HCT116 (cell line): ENCODE measurements at regions not wholly inside any gene's neighbourhood (a gene's known extent, or its start where the extent isn't known, plus 50 kb on each side); places are given as distances from the start of the nearest gene placed in this dataset.

ENCODE experiments used
- ATAC-seq: fragments of 200-7000 bp; cut with Tn5 transposase; 2 replicates; pipeline ENCODE4 v1.9.1; 2020; ENCODE audit warnings: mild to moderate bottlenecking, moderate library complexity
- BruUV-seq: library from RNA; stranded (reverse); fragments of 400-500 nt; replicated peaks from 2 replicates; lab custom pipeline; 2021; lab: Mats Ljungman, UMichigan
- CTCF ChIA-PET: fragments of 300-600 bp; sonication (Branson Sonifier 250); formaldehyde crosslinking; loops from one replicate; lab custom pipeline; 2021; ENCODE audit warnings: antibody characterized with exemption; lab: Charles Lee
- POLR2A ChIA-PET: fragments of 300-600, 350-600 bp; sonication (Branson Sonifier 250); formaldehyde crosslinking; loops from one replicate; lab custom pipeline; 2021; ENCODE audit warnings: antibody characterized with exemption; lab: Charles Lee
- RAD21 ChIA-PET, 2 experiments: fragments of 300-600 bp; sonication (Branson Sonifier 250); formaldehyde crosslinking; loops; one replicate each; lab custom pipeline; 2023; ENCODE audit warnings: low total read pairs in 2 of 2; ENCODE audit not compliant: uncharacterized antibody in 2 of 2, unreplicated experiment in 2 of 2, low non-redundant PET in 1 of 2; lab: Charles Lee
- DNase-seq: peaks from one replicate; pipeline ENCODE4 v3.0.0-alpha.2; 2010; ENCODE audit warnings: low read depth, low spot score
- H2AFZ ChIP-seq: fragments of 200-600 bp; shearing (Covaris generic), sonication (generic); 2 replicates; pipeline ENCODE4 v1.6.1; 2017; ENCODE audit warnings: low read depth, mixed run types, mixed read lengths, antibody characterized with exemption, low read length; ENCODE audit not compliant: poor library complexity, severe bottlenecking
- H3K27ac ChIP-seq: 2 replicates; pipeline ENCODE4 v1.5.1; 2012; ENCODE audit warnings: low read depth, low read length
- H3K27me3 ChIP-seq: fragments of 200-600 bp; sonication (generic); 2 replicates; pipeline ENCODE4 v1.6.1; 2016; ENCODE audit warnings: mixed run types, low read length, mixed read lengths; ENCODE audit not compliant: insufficient read depth
- H3K36me3 ChIP-seq, 2 experiments: fragments of 200-500 bp in 1 of 2; fragments of 200-600 bp in 1 of 2; sonication (Bioruptor generic) in 1 of 2; sonication (generic) in 1 of 2; 2 replicates each; pipeline versions ENCODE4 v1.5.1 to v1.6.1; 2014 to 2016; ENCODE audit warnings: low read length in 2 of 2, inconsistent platforms in 1 of 2, mixed read lengths in 1 of 2, mixed run types in 1 of 2; ENCODE audit not compliant: insufficient read depth in 2 of 2, control insufficient read depth in 1 of 2
- H3K4me1 ChIP-seq, 2 experiments: fragments of 200-600 bp in 1 of 2; sonication (generic) in 1 of 2; 2 replicates each; pipeline versions ENCODE4 v1.5.1 to v1.6.1; 2012 to 2017; ENCODE audit warnings: low read length in 2 of 2, inconsistent platforms in 1 of 2, mild to moderate bottlenecking in 1 of 2, mixed read lengths in 1 of 2, mixed run types in 1 of 2, moderate library complexity in 1 of 2; ENCODE audit not compliant: insufficient read depth in 2 of 2, control insufficient read depth in 1 of 2
- H3K4me2 ChIP-seq: fragments of 200-600 bp; sonication (generic); 2 replicates; pipeline ENCODE4 v1.6.1; 2017; ENCODE audit warnings: mixed run types, low read length, mixed read lengths
- H3K4me3 ChIP-seq, 2 experiments: fragments of 200-600 bp in 1 of 2; sonication (generic) in 1 of 2; replicated peaks in 1 of 2; 2 replicates each; pipeline ENCODE4 v1.5.1; 2011 to 2016; ENCODE audit warnings: low read length in 2 of 2, control low read depth in 1 of 2, low read depth in 1 of 2, mild to moderate bottlenecking in 1 of 2, mixed read lengths in 1 of 2, mixed run types in 1 of 2
- H3K79me2 ChIP-seq: fragments of 200-600 bp; sonication (generic); 2 replicates; pipeline ENCODE4 v1.6.1; 2017; ENCODE audit warnings: mild to moderate bottlenecking, mixed run types, low read length, moderate library complexity, mixed read lengths; ENCODE audit not compliant: insufficient read depth
- H3K9ac ChIP-seq: fragments of 200-600 bp; sonication (generic); 2 replicates; pipeline ENCODE4 v1.6.1; 2016; ENCODE audit warnings: low read length, mixed read lengths
- H3K9me2 ChIP-seq: fragments of 200-600 bp; sonication (generic), shearing (Covaris generic); 2 replicates; pipeline ENCODE4 v1.6.1; 2017; ENCODE audit warnings: mixed run types, mild to moderate bottlenecking, moderate library complexity; ENCODE audit not compliant: insufficient read depth
- H3K9me3 ChIP-seq, 2 experiments: fragments of 200-500 bp in 1 of 2; fragments of 200-600 bp in 1 of 2; sonication (Bioruptor generic) in 1 of 2; sonication (generic) in 1 of 2; 2 replicates each; pipeline ENCODE4 v1.6.1; 2014 to 2017; ENCODE audit warnings: low read length in 2 of 2, mixed read lengths in 2 of 2, inconsistent platforms in 1 of 2, low read depth in 1 of 2, mild to moderate bottlenecking in 1 of 2, mixed run types in 1 of 2, moderate library complexity in 1 of 2; ENCODE audit not compliant: control insufficient read depth in 1 of 2, insufficient read depth in 1 of 2
- H4K20me1 ChIP-seq: fragments of 200-600 bp; sonication (generic), shearing (Covaris generic); 2 replicates; pipeline ENCODE4 v1.6.1; 2017; ENCODE audit warnings: mixed run types, mild to moderate bottlenecking, moderate library complexity; ENCODE audit not compliant: insufficient read depth
- ATF3 ChIP-seq: IDR thresholded peaks from 2 replicates; pipeline ENCODE4 v1.6.1; 2012
- CBX3 ChIP-seq: IDR thresholded peaks from 2 replicates; pipeline ENCODE4 v1.6.1; 2012; ENCODE audit warnings: low read depth
- CEBPB ChIP-seq: IDR thresholded peaks from 2 replicates; pipeline ENCODE4 v1.6.1; 2012; ENCODE audit warnings: low read depth
- CTCF ChIP-seq, 3 experiments: fragments of 200-600 bp in 1 of 3; sonication (generic) in 1 of 3; IDR thresholded peaks in 2 of 3; conservative IDR thresholded peaks in 1 of 3; 2 replicates each; pipeline ENCODE4 v1.5.1; 2012 to 2017; ENCODE audit warnings: low read depth in 2 of 3, low read length in 2 of 3, antibody characterized with exemption in 1 of 3, borderline replicate concordance in 1 of 3, control low read depth in 1 of 3, mild to moderate bottlenecking in 1 of 3, mixed read lengths in 1 of 3, mixed run types in 1 of 3, moderate library complexity in 1 of 3; ENCODE audit not compliant: insufficient read depth in 1 of 3
- EGR1 ChIP-seq: IDR thresholded peaks from 2 replicates; pipeline ENCODE4 v1.6.1; 2012; ENCODE audit warnings: low read depth
- EZH2phosphoT487 ChIP-seq: fragments of 200-600 bp; IDR thresholded peaks from 2 replicates; pipeline ENCODE4 v1.6.1; 2018; ENCODE audit warnings: antibody characterized with exemption, borderline replicate concordance
- FOSL1 ChIP-seq: IDR thresholded peaks from 2 replicates; pipeline ENCODE4 v1.6.1; 2012; ENCODE audit warnings: low read depth
- MAX ChIP-seq: IDR thresholded peaks from 2 replicates; pipeline ENCODE4 v1.6.1; 2012
- POLR2A ChIP-seq: IDR thresholded peaks from 2 replicates; pipeline ENCODE4 v1.7.0; 2011; ENCODE audit warnings: borderline replicate concordance; ENCODE audit not compliant: insufficient read depth, insufficient read length; ENCODE audit errors: extremely low read depth
- POLR2AphosphoS5 ChIP-seq: IDR thresholded peaks from 2 replicates; pipeline ENCODE4 v1.6.1; 2011; ENCODE audit warnings: mild to moderate bottlenecking, low read depth, low read length, moderate library complexity
- RAD21 ChIP-seq: IDR thresholded peaks from 2 replicates; pipeline ENCODE4 v1.6.1; 2012; ENCODE audit warnings: low read depth, mild to moderate bottlenecking
- SRF ChIP-seq: IDR thresholded peaks from 2 replicates; pipeline ENCODE4 v1.6.1; 2012; ENCODE audit warnings: low read depth
- TCF7L2 ChIP-seq: IDR thresholded peaks from 2 replicates; pipeline ENCODE4 v1.7.0; 2011; ENCODE audit warnings: borderline replicate concordance, inconsistent platforms; ENCODE audit not compliant: insufficient read depth, insufficient read length; ENCODE audit errors: extremely low read depth
- YY1 ChIP-seq: IDR thresholded peaks from 2 replicates; pipeline ENCODE4 v1.6.1; 2011; ENCODE audit warnings: low read length, low read depth, moderate library complexity, mild to moderate bottlenecking; ENCODE audit not compliant: insufficient replicate concordance; ENCODE audit errors: extremely low read depth
- ZBTB33 ChIP-seq: IDR thresholded peaks from 2 replicates; pipeline ENCODE4 v1.6.1; 2011; ENCODE audit warnings: mild to moderate bottlenecking, low read length, moderate library complexity; ENCODE audit not compliant: insufficient replicate concordance; ENCODE audit errors: extremely low read depth
- ZFX ChIP-seq: fragments of 450-650 bp; IDR thresholded peaks from 2 replicates; pipeline ENCODE4 v1.6.1; 2017
- ZNF274 ChIP-seq: fragments of 200-500 bp; sonication (Bioruptor generic); IDR thresholded peaks from 2 replicates; pipeline ENCODE4 v1.6.1; 2014; ENCODE audit warnings: mild to moderate bottlenecking, low read depth, low read length, inconsistent platforms
- intact Hi-C: fragments of 100-400 bp; cut with micrococcal nuclease; formaldehyde crosslinking; loops from 2 replicates; pipeline ENCODE4 v1.10.0; 2022

- RAD21 ChIA-PET, result no interaction called here
- no peaks in the 10 kb centered on the region for H3K36me3 ChIP-seq
- no peak overlapping the region for H3K4me2 ChIP-seq
- no peak overlapping the region for H2AFZ ChIP-seq
- intact Hi-C loops, result no loop called here
- no peak for DNase-seq
- H3K9ac ChIP-seq, result no peak overlapping the region
- CTCF ChIA-PET, result no interaction called here
- no peaks in the 10 kb centered on the region for H3K9me2 ChIP-seq
- no peak overlapping the region for H3K27ac ChIP-seq
- BruUV-seq, result no TSS peak
- peaks cover 0 to 20% of the 10 kb centered on the region in 2 experiments; a peak in 2 of 4 replicates for H3K9me3 ChIP-seq
- ATAC-seq, result no peak
- H3K4me3 ChIP-seq, result no peak overlapping the region
- no peaks in the 10 kb centered on the region for H4K20me1 ChIP-seq
- POLR2A ChIA-PET, result no interaction called here
- TF ChIP-seq POLR2AphosphoS5, result no peak
- TF ChIP-seq YY1, result no peak
- TF ChIP-seq CEBPB, result no peak
- no peak for TF ChIP-seq CTCF (IDR thresholded peaks at IDR 0.05 in 2 of 3, conservative IDR thresholded peaks at IDR 0.05 in 1 of 3; ENCODE audit: borderline replicate concordance in 1 of 3, insufficient read depth in 1 of 3, low read depth in 2 of 3, low read length in 2 of 3)
- TF ChIP-seq TCF7L2, result no peak
- TF ChIP-seq CBX3, result no peak
- TF ChIP-seq FOSL1, result no peak
- TF ChIP-seq EZH2phosphoT487, result no peak
- no peaks in the 10 kb centered on the region for H3K27me3 ChIP-seq
- no peaks in the 10 kb centered on the region for H3K79me2 ChIP-seq
- no peaks in the 10 kb centered on the region for H3K4me1 ChIP-seq
These were observed 313.0 kb downstream of the BMP2 start for GRCh38 chr20:7080472-7080871.

GRCh38 chr20:7085467-7085866, 318.0 kb downstream of the BMP2 start:
- no peak overlapping the region for H2AFZ ChIP-seq
- intact Hi-C loops, result no loop called here
- no peak overlapping the region for H3K4me3 ChIP-seq
- ChIA-PET POLR2A (no interaction called here), CTCF (no interaction called here), RAD21 (no interaction called here)
- no peaks in the 10 kb centered on the region for H4K20me1 ChIP-seq
- H3K9ac ChIP-seq, result no peak overlapping the region
- no peak for ATAC-seq
- no peak overlapping the region for H3K27ac ChIP-seq
- H3K9me2 ChIP-seq, result no peaks in the 10 kb centered on the region
- H3K36me3 ChIP-seq, result no peaks in the 10 kb centered on the region
- H3K79me2 ChIP-seq, result no peaks in the 10 kb centered on the region
- no peaks in the 10 kb centered on the region for H3K4me1 ChIP-seq
- no peak for DNase-seq
- H3K27me3 ChIP-seq, result no peaks in the 10 kb centered on the region
- BruUV-seq, result no TSS peak
- no peak overlapping the region for H3K4me2 ChIP-seq
- peaks cover 6 to 16% of the 10 kb centered on the region in 2 experiments; a peak in 2 of 4 replicates for H3K9me3 ChIP-seq
- TF ChIP-seq RAD21, result no peak
- TF ChIP-seq ZFX, result no peak
- TF ChIP-seq CBX3, result no peak
- no peak for TF ChIP-seq TCF7L2
- TF ChIP-seq SRF, result no peak
- TF ChIP-seq ZBTB33, result no peak
- TF ChIP-seq ATF3, result no peak
- no peak for TF ChIP-seq YY1
- no peak for TF ChIP-seq POLR2A
- no peak for TF ChIP-seq CEBPB
- TF ChIP-seq POLR2AphosphoS5, result no peak
- TF ChIP-seq EZH2phosphoT487, result no peak
- TF ChIP-seq EGR1, result no peak
- no peak for TF ChIP-seq ZNF274
- TF ChIP-seq MAX, result no peak
